ENCODE measurements at regions not wholly inside any gene's neighbourhood (a gene's known extent, or its start where the extent isn't known, plus 50 kb on each side); places are given as distances from the start of the nearest gene placed in this dataset.

DNA sequence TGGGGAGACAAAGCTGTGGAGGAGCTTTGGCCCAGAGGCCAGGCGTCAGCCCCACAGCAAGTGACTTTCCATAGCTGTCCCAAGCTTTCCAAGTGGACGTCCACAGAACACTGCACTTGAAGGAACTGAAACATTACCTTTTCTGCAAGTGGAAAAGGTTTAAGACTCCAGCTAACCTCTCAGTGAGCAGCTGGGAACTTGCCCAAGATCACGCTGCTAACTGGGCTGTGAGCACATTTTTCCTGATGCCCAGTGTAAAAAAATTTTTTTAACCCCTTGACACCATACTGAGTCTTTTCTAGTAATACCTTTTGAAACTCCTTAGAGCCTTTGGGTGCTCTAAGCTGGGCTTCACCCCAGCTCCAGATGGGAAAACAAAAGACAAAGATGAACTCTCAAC lies 256.7 kb downstream of the HAUS1 start:
- TF ChIP-seq, protein P1, sequence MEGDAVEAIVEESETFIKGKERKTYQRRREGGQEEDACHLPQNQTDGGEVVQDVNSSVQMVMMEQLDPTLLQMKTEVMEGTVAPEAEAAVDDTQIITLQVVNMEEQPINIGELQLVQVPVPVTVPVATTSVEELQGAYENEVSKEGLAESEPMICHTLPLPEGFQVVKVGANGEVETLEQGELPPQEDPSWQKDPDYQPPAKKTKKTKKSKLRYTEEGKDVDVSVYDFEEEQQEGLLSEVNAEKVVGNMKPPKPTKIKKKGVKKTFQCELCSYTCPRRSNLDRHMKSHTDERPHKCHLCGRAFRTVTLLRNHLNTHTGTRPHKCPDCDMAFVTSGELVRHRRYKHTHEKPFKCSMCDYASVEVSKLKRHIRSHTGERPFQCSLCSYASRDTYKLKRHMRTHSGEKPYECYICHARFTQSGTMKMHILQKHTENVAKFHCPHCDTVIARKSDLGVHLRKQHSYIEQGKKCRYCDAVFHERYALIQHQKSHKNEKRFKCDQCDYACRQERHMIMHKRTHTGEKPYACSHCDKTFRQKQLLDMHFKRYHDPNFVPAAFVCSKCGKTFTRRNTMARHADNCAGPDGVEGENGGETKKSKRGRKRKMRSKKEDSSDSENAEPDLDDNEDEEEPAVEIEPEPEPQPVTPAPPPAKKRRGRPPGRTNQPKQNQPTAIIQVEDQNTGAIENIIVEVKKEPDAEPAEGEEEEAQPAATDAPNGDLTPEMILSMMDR (IDR thresholded peaks at IDR 0.05): no peak
- TF ChIP-seq POLR2A (IDR thresholded peaks at IDR 0.05): no peak

Measured in Peyer's patch (tissue), 4 donors.